ENCODE measurements at regions not wholly inside any gene's neighbourhood (a gene's known extent, or its start where the extent isn't known, plus 50 kb on each side); places are given as distances from the start of the nearest gene placed in this dataset.

GRCh38 chr10:63719226-63719856, 198.1 kb downstream of the REEP3 start:
- TF ChIP-seq EZH2 (IDR thresholded peaks at IDR 0.05; ENCODE audit: borderline replicate concordance, low read length), result no peak
- TF ChIP-seq CTCF (IDR thresholded peaks at IDR 0.05; ENCODE audit: low read length), result no peak
